Loucy (cell line): ENCODE measurements at regions not wholly inside any gene's neighbourhood (a gene's known extent, or its start where the extent isn't known, plus 50 kb on each side); places are given as distances from the start of the nearest gene placed in this dataset.

Experiments used
- CTCF ChIP-seq: fragments of 200-600 bp; sonication (generic); conservative IDR thresholded peaks from 2 replicates; pipeline ENCODE4 v1.5.1; 2014; ENCODE audit warnings: mild to moderate bottlenecking, antibody characterized with exemption, low read length
- EZH2phosphoT487 ChIP-seq: fragments of 200-600 bp; IDR thresholded peaks from 2 replicates; pipeline ENCODE4 v1.6.1; 2018; ENCODE audit warnings: antibody characterized with exemption, mild to moderate bottlenecking, moderate library complexity, borderline replicate concordance

GRCh38 chr1:243938208-243938607 lies 88.2 kb upstream of the AKT3 start:
- TF ChIP-seq CTCF: no peak
- no peak for TF ChIP-seq EZH2phosphoT487
